GM12873 (cell line): ENCODE measurements at regions not wholly inside any gene's neighbourhood (a gene's known extent, or its start where the extent isn't known, plus 50 kb on each side); places are given as distances from the start of the nearest gene placed in this dataset.

ENCODE experiments used
- TF ChIP-seq, protein P1 (sequence below): IDR thresholded peaks from 2 replicates; pipeline ENCODE4 v1.5.1; 2012; ENCODE audit warnings: low read depth, mild to moderate bottlenecking, moderate library complexity, low read length, control low read depth; ENCODE audit not compliant: insufficient read depth; ENCODE audit errors: missing control alignments

DNA sequence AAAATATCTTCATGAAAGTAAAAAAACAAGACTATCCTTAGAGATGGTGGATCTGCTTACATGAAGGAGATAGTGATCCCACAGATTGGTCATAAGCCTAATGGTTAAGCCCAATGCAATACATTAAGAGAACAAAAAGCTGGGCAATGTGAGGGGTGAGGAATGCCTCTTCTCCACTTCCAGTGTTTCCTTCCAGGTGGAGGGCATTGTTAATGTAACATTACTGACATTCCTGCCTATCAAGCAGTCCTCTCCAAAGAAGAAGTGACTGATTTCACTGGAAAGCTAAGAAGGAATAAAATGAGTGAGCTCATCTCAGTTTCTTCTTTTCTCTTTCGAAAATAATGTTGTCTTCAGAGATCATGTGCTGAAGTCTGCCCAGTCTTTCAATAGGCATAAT is 207.8 kb downstream of the RAB38 start:
- TF ChIP-seq, protein P1, sequence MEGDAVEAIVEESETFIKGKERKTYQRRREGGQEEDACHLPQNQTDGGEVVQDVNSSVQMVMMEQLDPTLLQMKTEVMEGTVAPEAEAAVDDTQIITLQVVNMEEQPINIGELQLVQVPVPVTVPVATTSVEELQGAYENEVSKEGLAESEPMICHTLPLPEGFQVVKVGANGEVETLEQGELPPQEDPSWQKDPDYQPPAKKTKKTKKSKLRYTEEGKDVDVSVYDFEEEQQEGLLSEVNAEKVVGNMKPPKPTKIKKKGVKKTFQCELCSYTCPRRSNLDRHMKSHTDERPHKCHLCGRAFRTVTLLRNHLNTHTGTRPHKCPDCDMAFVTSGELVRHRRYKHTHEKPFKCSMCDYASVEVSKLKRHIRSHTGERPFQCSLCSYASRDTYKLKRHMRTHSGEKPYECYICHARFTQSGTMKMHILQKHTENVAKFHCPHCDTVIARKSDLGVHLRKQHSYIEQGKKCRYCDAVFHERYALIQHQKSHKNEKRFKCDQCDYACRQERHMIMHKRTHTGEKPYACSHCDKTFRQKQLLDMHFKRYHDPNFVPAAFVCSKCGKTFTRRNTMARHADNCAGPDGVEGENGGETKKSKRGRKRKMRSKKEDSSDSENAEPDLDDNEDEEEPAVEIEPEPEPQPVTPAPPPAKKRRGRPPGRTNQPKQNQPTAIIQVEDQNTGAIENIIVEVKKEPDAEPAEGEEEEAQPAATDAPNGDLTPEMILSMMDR: no peak

DNA sequence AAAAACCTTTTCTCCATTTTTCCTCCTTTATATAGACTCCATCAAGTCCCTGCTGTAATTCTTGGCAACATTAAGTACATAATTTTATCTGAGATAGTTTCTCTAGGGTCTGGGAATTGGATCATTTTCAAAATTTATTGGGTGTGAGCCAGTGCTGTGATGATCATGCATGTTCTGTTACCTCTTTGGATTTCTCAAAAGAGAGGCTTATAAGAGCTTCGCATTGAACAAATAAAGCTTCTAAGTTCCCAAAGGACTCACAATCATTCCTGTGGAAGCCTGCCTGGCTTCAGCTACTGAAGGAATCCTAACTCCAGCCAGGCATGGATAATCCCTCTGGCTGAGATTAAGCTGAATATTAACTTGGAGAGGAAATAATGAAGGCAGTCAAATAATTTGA is 208.5 kb downstream of the RAB38 start:
- TF ChIP-seq, protein P1: no peak

DNA sequence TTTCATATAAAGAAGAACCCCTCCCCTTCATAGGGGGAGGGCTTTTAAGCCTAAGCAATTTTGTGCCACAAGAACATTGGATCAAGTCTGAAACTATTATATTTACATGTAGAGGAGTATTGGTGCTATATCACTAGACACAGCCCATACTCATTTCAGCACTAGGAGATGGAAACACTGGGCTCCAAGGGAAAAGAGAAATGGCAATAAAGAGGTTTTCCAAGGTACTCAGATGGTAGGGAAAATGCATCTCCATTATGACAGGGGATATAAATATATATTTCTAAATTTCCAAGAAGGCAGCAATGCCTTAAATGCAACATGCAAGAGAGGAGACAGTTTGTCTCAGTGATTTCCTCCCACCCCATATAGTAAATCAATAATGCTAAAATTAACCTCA is 209.0 kb downstream of the RAB38 start:
- TF ChIP-seq, protein P1: no peak

DNA sequence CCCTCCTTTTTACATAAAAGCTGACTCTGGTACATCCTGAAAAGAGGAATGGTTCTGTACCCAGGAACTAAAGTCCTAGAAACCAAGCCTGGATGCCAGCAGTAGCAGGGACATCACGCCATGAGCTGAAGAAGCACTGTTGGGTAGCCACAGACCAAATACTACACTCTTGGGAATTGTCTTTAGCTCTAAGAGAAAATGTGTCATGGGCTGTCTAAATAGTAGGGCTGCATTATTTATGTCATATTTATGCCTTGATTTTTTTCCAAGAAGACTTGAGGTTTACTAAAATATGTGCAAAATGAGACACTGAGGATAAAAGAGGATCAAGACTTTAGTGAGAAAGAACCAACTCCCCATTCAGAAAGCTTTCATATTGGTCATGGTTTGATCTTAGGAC is 213.6 kb downstream of the RAB38 start:
- TF ChIP-seq, protein P1: no peak

DNA sequence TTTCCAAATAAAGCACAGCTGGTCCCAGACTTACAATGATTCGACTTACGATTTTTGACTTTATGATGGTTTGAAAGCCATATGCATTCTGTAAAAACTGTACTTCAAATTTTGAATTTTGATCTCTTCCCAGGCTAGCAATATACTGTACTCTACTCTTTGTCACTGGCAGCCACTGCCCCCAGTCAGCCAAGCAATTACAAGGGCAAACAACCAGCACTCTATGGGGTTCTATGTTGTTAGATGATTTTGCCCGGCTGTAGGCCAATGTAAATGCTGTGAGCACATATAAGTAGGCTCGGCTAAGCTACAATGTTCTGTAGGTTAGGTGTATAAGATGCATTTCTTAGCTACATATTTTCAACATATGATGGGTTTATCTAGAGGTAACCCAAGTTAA is 217.3 kb downstream of the RAB38 start:
- TF ChIP-seq, protein P1: no peak

DNA sequence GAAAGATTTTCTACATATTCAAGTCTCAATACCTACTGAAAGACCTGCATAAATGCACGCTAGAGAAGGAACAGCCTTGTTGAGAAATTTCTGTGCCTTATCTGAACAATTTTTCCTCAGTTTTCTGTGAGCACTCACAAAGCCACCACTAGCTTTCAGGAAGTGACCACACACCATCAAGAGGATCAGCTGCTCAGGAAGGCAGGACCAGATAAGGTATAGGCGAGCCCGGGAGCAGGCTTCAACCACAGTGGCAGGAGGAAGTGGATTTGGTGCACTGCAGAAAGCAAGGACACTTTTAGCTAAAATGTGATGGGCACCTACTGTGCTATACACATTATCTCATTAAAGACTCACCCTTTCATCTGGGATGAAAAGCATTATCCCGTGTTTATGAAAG is 220.8 kb downstream of the RAB38 start:
- TF ChIP-seq, protein P1: no peak

DNA sequence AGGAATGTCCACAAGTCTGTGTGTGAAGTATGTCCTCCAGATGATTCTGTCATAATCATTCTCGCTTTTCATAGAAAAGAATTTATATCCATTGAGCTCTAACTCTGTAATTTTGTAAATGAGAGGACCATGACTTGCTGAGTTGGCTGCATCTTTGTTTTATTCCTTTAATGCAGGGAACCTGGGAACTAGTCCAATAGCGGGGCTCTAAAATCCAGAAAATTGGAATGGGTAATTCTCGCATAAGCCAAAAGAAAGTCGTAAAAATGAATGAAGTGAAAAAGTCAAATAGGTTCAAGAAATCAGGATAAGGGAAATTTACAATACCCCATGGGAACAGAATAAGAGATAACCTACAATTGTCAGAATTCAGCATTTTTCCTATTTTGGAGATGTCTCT is 232.5 kb downstream of the RAB38 start:
- TF ChIP-seq, protein P1: no peak
